ENCODE measurements at regions not wholly inside any gene's neighbourhood (a gene's known extent, or its start where the extent isn't known, plus 50 kb on each side); places are given as distances from the start of the nearest gene placed in this dataset.
"Not testable (repeated sequence)": the region's sequence is repeated elsewhere in the genome, so short reads cannot be mapped to it uniquely, and the experiment has no call there.

DNA sequence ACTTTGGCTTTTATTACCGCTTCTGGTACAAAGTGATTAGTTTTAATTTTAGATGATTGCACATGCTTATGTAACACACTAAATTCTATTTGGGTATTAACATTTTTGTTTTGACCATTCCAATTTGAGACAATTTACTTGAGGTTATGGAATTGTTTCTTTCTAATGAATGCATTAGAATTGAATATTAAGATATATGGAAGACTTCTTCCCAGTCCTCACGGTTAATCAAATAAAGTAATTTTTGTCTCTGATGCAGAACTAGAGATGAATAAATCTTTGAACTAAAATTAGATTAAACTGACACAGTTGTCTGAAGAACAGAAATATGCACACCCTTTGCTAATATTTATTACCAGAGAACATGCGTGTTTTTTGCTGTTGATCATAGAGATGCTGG, 127.1 kb upstream of the FBXL17 start:
- in situ Hi-C loops (cut with HindIII; ENCODE audit: low pct_unique_long_range_greater_than_20kb, low sequenced_read_pairs): no loop called here
- DNase-seq (ENCODE audit: low read depth): no peak

DNA sequence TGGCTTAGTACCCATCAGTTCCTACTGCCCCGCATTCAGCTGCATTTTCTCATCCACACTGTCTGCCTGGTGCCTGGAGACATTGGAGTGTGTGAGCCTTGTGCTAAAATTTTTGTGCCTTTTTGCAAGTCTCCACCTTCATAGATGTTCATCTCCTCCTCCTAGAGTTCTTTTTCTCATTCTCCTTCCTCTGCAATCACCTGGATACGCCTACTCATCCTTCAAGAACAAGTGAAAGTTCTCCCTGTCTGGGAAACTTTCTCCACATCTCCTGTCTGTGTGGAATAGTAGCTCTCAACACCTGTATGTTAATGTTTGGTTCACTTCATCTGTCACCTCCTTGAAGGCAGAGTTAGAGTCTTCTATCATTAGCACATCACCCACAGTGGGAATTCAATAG, 125.7 kb upstream of the FBXL17 start:
- in situ Hi-C loops (cut with HindIII; ENCODE audit: low pct_unique_long_range_greater_than_20kb, low sequenced_read_pairs): no loop called here
- no peak for DNase-seq (ENCODE audit: low read depth)

DNA sequence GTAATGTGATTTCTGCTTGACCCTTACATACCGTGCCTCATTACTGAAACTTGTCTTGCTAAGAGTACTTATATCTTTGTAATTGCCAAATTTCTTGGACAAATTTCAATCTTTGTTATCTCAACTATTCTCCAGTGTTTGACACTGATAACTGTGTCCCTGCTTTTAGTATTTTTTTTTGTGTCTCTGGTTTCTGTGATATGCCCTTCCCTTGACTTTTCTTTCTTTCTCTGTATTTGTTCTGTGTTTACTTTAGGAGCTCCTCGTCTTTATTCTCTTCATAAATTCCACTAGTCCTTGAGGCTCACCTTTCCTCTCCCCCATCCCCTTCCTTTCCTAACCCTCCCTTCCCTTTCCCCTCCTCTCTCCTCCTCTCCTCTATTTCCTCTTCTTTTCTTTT, 123.7 kb upstream of the FBXL17 start:
- in situ Hi-C loops (cut with HindIII; ENCODE audit: low pct_unique_long_range_greater_than_20kb, low sequenced_read_pairs): no loop called here
- DNase-seq (ENCODE audit: low read depth): no peak

DNA sequence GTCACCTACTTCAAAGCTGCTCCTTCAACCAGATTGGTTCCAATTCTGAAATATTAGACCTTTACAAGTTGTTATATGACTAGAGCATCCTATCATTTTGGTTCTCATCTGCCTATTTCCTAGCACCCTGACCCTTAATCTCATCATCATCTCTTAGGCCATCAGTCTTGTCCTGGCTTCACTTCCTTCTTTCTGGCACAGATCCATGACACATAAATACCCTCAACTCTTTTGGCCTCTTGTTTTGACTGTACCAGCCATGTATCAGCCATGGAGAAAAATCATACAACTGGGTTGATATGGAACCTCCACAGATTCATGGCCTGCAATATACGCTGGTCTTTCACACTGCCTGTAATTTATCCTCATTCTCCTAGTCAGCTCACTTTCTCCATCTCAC, 123.1 kb upstream of the FBXL17 start:
- DNase-seq (ENCODE audit: low read depth): no peak
- in situ Hi-C loops (cut with HindIII; ENCODE audit: low pct_unique_long_range_greater_than_20kb, low sequenced_read_pairs): no loop called here

DNA sequence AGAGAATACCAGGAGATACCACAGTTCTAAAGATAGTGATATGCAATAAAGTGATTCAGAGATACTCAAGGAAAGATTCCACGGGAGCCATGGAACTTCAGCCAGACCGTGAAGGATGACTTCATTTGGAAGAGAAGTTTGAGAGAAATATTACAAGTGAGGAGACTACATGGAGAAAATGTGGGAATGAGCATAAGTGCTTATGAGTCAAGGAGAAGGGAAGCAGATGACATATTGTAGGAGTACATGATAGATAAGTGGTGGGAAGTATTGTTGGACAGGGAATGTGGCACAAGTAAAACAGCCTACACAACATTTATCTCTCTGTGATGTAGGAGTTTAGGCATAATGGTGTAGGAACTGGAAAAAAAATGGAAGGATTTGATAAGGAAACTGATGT, 122.1 kb upstream of the FBXL17 start:
- in situ Hi-C loops (cut with HindIII; ENCODE audit: low pct_unique_long_range_greater_than_20kb, low sequenced_read_pairs): no loop called here
- DNase-seq (ENCODE audit: low read depth): no peak

DNA sequence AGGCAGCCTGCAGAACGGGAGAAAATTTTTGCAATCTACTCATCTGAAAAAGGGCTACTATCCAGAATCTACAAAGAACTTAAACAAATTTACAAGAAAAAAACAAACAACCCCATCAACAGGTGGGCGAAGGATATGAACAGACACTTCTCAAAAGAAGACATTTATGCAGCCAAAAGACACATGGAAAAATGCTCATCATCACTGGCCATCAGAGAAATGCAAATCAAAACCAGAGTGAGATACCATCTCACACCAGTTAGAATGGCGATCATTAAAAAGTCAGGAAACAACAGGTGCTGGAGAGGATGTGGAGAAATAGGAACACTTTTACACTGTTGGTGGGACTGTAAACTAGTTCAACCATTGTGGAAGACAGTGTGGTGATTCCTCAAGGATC, 113.7 kb upstream of the FBXL17 start:
- in situ Hi-C loops (cut with HindIII; ENCODE audit: low pct_unique_long_range_greater_than_20kb, low sequenced_read_pairs): not testable (repeated sequence)

DNA sequence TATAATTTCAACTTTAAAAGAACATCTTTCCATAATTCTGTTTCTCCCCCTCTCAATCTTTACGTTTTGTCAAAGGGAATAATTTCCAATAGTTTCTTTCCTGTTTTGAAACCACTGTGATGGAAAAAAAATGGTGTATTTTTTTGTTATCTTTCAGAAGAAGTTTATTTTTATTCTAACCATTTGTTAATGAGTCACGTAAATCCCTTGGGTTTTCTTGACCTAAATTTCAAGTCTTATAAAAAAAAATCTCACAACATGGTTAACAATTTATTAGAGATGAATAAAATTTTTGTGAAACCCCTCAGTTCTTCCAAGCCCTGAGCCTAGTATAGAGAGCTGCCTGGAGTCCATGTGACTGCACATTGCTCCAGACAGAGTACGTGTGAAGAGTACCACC, 106.1 kb upstream of the FBXL17 start:
- in situ Hi-C loops (cut with HindIII; ENCODE audit: low pct_unique_long_range_greater_than_20kb, low sequenced_read_pairs): no loop called here
- no peak for DNase-seq (ENCODE audit: low read depth)

More for the DNA sequence above, 113.7 kb upstream of the FBXL17 start:
- not testable (repeated sequence) for DNase-seq (ENCODE audit: low read depth)

DNA sequence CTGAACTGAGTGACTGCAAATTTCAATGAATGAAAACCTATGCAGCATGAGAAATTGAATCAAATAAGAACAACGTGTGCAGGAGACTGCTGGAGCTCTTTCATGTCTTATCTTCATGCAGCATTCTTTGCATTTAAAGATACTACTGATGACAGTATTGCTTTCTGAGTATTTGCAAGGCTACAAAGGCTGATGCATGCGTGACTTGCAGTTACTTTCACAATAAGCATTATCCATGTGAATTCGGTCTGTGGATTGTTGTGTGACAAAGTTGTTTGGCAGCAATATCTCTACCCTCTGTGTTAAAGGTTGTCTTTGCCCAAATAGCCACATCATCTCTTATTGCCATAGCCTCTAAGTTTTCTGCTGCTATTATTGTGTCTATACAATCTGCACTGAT, 102.1 kb upstream of the FBXL17 start:
- DNase-seq (ENCODE audit: low read depth): no peak
- in situ Hi-C loops (cut with HindIII; ENCODE audit: low pct_unique_long_range_greater_than_20kb, low sequenced_read_pairs): no loop called here

DNA sequence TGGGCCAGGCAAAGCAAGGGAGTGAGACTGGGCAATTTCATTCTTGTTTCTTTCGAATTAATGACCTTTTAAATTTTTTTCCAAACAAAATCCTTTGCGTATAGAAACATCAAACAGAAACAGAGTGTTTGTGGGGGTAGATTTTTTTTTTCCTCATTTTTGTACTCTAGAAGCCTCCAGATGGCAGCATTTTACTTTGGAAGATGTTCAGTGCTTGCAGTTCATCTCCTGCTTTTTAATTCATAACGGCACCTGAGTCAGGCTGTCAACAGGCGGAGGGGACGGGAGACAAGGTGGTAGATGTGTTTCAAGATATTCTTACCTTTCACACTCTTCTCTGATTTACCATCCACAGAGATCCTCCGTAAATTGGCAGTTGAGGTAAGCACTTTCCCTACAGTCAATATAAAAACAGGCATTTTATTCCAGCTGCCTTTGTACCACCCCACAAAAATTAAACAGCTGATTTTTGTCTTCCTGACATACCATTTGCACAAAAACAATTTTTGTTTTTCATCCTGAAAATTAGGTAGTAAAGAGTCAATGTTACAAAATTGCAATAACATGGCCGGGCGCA, 99.5 kb upstream of the FBXL17 start:
- in situ Hi-C loops (cut with HindIII; ENCODE audit: low pct_unique_long_range_greater_than_20kb, low sequenced_read_pairs): no loop called here
- no peak for DNase-seq (ENCODE audit: low read depth)

DNA sequence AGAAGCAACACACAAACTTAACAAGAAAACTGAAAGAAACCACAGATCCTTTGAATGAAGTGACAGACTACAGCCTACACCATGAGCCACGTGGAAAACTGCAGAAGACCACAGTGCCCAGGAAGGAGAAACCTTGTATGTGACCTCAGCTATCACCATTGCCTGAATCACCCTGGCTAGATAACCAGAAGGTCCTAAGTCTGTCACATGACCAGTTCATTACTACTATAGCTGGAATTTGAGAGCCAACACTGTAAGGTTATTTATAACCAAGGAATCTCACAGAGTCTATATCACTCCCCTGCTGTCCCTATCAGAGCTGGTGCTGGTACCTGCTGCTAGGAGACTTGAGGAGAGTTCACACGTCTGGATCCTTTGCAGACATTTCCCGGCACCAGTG, 90.3 kb upstream of the FBXL17 start:
- in situ Hi-C loops (cut with HindIII; ENCODE audit: low pct_unique_long_range_greater_than_20kb, low sequenced_read_pairs): no loop called here
- DNase-seq (ENCODE audit: low read depth): no peak

GRCh38 chr5:108467563-108467962, 85.7 kb upstream of the FBXL17 start:
- no peak for DNase-seq (ENCODE audit: low read depth)
- in situ Hi-C loops (cut with HindIII; ENCODE audit: low pct_unique_long_range_greater_than_20kb, low sequenced_read_pairs): no loop called here

DNA sequence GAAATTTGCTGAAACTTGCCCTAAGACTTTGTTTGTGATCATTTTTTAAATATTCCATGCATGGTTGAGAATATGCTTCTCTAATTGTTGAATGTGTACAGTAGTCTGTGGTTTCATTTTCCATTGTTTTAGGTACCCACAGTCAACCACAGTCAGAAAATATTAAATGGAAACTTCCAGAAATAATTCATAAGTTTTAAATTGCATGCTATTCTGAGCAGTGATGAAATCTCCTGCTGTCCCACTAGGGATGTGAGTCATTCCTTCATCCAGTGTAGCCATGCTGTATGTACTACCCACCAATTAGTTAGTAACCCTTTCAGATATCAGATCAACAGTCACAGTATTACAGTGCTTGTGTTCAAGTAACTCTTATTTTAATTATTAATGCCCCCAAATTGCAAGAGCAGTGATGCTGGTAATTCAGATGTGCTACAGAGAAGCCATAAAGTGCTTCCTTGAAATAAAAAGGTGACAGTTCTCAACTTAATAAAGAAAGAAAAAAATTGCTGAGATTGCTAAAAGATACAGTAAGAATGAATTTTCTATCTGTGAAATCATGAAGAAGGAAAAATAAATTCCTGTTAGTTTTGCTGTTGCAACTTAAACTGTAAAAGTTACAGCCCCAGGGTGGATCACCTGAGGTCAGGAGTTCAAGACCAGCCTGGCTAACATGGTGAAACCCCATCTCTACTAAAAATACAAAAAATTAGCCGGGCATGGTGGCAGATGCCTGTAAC, 79.9 kb upstream of the FBXL17 start:
- in situ Hi-C loops (cut with HindIII; ENCODE audit: low pct_unique_long_range_greater_than_20kb, low sequenced_read_pairs): no loop called here
- no peak for DNase-seq (ENCODE audit: low read depth)

GRCh38 chr5:108459769-108460168, 77.9 kb upstream of the FBXL17 start:
- DNase-seq (ENCODE audit: low read depth): no peak
- in situ Hi-C loops (cut with HindIII; ENCODE audit: low pct_unique_long_range_greater_than_20kb, low sequenced_read_pairs): no loop called here

DNA sequence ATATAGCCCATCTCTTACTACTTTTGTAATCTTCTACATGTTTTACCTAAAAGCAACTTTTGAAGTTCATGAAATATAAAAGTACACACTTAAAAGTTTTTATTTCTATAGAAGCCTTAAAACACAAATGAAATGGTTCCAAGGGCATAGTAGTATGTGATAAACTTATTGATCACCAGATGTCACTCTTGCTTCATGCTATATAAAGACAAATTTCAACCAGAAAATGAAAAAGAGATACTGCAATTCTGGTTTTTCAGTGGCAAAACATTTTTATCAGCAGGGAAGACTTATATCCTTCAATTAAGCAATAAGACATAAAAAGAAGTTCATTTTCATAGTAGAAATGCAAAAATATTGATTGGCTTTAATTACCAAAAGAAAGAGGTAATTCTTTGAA, 69.4 kb upstream of the FBXL17 start:
- in situ Hi-C loops (cut with HindIII; ENCODE audit: low pct_unique_long_range_greater_than_20kb, low sequenced_read_pairs): no loop called here
- DNase-seq (ENCODE audit: low read depth): no peak

DNA sequence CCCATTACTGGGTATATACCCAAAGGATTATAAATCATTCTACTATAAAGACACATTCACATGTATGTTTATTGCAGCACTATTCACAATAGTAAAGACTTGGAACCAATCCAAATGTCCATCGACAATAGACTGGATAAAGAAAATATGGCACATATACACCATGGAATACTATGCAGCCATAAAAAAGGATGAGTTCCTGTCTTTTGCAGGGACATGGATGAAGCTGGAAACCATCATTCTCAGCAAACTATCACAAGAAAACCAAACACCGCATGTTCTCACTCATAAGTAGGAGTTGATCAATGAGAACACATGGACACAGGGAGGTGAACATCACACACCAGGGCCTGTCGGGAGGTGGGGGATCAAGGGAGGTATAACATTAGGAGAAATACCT, 62.2 kb upstream of the FBXL17 start:
- in situ Hi-C loops (cut with HindIII; ENCODE audit: low pct_unique_long_range_greater_than_20kb, low sequenced_read_pairs); DNase-seq (ENCODE audit: low read depth): not testable (repeated sequence)

GRCh38 chr5:108442063-108442651, 60.3 kb upstream of the FBXL17 start:
- DNase-seq (ENCODE audit: low read depth); in situ Hi-C loops (cut with HindIII; ENCODE audit: low pct_unique_long_range_greater_than_20kb, low sequenced_read_pairs): not testable (repeated sequence)

GRCh38 chr5:108437425-108437824, 55.5 kb upstream of the FBXL17 start:
- DNase-seq (ENCODE audit: low read depth): no peak
- in situ Hi-C loops (cut with HindIII; ENCODE audit: low pct_unique_long_range_greater_than_20kb, low sequenced_read_pairs): no loop called here

GRCh38 chr5:108436696-108437095, 54.8 kb upstream of the FBXL17 start:
- in situ Hi-C loops (cut with HindIII; ENCODE audit: low pct_unique_long_range_greater_than_20kb, low sequenced_read_pairs): no loop called here
- DNase-seq (ENCODE audit: low read depth): no peak

DNA sequence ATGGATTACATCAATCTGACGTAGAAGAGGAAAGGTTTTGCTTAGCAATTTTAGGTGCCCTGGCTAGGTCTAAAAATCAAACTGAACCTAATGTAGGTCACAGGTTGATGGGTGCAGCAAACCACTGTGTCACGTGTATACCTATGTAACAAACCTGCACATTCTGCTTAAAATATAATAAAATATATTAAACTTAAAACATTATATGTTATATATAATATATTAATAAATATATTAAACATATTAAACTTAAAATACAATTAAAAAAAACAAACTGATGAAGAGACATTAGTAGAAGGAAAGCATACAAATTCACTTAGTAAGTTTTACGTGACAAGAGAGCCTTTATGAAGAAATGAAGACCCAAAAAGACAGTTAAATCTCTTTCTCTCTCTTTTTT, 51.7 kb upstream of the FBXL17 start:
- in situ Hi-C loops (cut with HindIII; ENCODE audit: low pct_unique_long_range_greater_than_20kb, low sequenced_read_pairs): no loop called here
- no peak for DNase-seq (ENCODE audit: low read depth)

DNA sequence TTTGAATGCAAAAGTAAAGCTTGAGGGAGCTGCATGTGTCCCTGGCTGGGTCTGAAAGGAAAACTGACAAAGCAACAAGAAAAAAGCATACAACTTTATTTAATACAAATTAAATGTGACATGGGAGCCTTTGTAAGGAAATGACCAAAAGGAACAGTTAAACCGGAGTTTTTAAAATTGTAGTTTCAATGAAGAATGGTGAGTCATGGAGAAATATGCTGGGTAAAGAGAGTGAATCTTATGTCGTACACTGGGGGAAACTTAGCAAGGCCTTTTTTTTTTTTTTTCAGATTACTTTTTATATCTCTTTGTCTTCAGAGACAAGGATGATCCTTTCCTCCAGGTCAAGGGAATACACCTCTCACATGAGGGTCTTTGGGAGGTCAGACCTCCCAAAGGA, 50.1 kb upstream of the FBXL17 start:
- in situ Hi-C loops (cut with HindIII; ENCODE audit: low pct_unique_long_range_greater_than_20kb, low sequenced_read_pairs): no loop called here
- no peak for DNase-seq (ENCODE audit: low read depth)

All from Caki2 (cell line).